Astrocyte (in vitro differentiated cells and primary cell): ENCODE measurements at regions not wholly inside any gene's neighbourhood (a gene's known extent, or its start where the extent isn't known, plus 50 kb on each side); places are given as distances from the start of the nearest gene placed in this dataset.

ENCODE experiments used
- CTCF ChIP-seq: IDR thresholded peaks from 2 replicates; pipeline ENCODE4 v1.5.1; 2011; ENCODE audit warnings: low read depth, mild to moderate bottlenecking, inconsistent platforms, low read length, moderate library complexity; ENCODE audit not compliant: insufficient read depth
- EZH2 ChIP-seq: IDR thresholded peaks from 2 replicates; pipeline ENCODE4 v1.6.1; 2012; ENCODE audit warnings: mild to moderate bottlenecking, low read length, inconsistent platforms; ENCODE audit not compliant: insufficient read depth

GRCh38 chr6:2546901-2547300 is 203.8 kb downstream of the MYLK4 start:
- no peak for TF ChIP-seq CTCF
- TF ChIP-seq EZH2: no peak
